WTC11 (cell line): ENCODE measurements at regions not wholly inside any gene's neighbourhood (a gene's known extent, or its start where the extent isn't known, plus 50 kb on each side); places are given as distances from the start of the nearest gene placed in this dataset.

ENCODE experiments used
- FOXP1 ChIP-seq: sonication (generic); formaldehyde crosslinking; IDR thresholded peaks from 2 replicates; pipeline ENCODE4 v1.8.0; 2022; ENCODE audit warnings: missing genetic modification reagents, mild to moderate bottlenecking, moderate library complexity, borderline replicate concordance
- MAX ChIP-seq: sonication (generic); formaldehyde crosslinking; IDR thresholded peaks from 2 replicates; pipeline ENCODE4 v1.8.0; 2022; ENCODE audit warnings: mild to moderate bottlenecking, missing genetic modification reagents
- SP1 ChIP-seq: sonication (generic); formaldehyde crosslinking; conservative IDR thresholded peaks from 2 replicates; pipeline ENCODE4 v1.8.1; 2022; ENCODE audit warnings: missing genetic modification reagents
- ZNF232 ChIP-seq: sonication (generic); formaldehyde crosslinking; IDR thresholded peaks from 2 replicates; pipeline ENCODE4 v1.8.0; 2022; ENCODE audit warnings: mild to moderate bottlenecking, missing genetic modification reagents
- TF ChIP-seq, protein P1 (sequence below): fragments of 200-600 bp; IDR thresholded peaks from 2 replicates; pipeline ENCODE4 v1.8.0; 2022; ENCODE audit warnings: antibody characterized with exemption

DNA sequence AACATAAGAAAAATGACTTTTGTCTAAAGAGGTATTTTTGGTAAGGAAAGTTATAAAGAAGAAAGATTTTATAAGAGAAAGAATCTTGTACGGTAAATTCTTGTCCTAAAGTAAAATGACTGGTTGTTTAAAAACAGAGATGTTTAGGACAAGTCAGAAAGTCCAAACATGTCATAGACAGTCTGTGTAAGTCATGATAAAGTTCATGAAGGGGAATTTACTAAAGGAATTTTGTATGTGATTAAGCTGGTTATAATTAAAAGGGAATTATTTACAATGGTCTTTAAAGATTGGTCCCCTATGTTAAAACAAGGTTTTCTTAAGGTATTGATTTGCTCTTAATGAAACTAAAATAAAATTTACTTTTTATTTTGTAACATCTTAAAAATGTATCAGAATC, 269.4 kb upstream of the CCDC196 start:
- no peak for TF ChIP-seq SP1 (CRISPR knock-in tag)
- TF ChIP-seq ZNF232 (CRISPR knock-in tag), result no peak
- TF ChIP-seq, protein P1, sequence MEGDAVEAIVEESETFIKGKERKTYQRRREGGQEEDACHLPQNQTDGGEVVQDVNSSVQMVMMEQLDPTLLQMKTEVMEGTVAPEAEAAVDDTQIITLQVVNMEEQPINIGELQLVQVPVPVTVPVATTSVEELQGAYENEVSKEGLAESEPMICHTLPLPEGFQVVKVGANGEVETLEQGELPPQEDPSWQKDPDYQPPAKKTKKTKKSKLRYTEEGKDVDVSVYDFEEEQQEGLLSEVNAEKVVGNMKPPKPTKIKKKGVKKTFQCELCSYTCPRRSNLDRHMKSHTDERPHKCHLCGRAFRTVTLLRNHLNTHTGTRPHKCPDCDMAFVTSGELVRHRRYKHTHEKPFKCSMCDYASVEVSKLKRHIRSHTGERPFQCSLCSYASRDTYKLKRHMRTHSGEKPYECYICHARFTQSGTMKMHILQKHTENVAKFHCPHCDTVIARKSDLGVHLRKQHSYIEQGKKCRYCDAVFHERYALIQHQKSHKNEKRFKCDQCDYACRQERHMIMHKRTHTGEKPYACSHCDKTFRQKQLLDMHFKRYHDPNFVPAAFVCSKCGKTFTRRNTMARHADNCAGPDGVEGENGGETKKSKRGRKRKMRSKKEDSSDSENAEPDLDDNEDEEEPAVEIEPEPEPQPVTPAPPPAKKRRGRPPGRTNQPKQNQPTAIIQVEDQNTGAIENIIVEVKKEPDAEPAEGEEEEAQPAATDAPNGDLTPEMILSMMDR, result no peak
- TF ChIP-seq FOXP1 (CRISPR knock-in tag), result no peak
- no peak for TF ChIP-seq MAX (CRISPR knock-in tag)
